GM23338 (cell line): ENCODE measurements at regions not wholly inside any gene's neighbourhood (a gene's known extent, or its start where the extent isn't known, plus 50 kb on each side); places are given as distances from the start of the nearest gene placed in this dataset.

Experiments
- ATAC-seq: fragments of 200-7000 bp; cut with Tn5 transposase; 3 replicates; pipeline ENCODE4 v1.9.1; 2020
- DNase-seq: peaks from one replicate; pipeline ENCODE4 v3.0.0-alpha.2; 2015; ENCODE audit warnings: low spot score
- H2AFZ ChIP-seq: fragments of 200-600 bp; sonication (generic); 2 replicates; pipeline ENCODE4 v1.8.0; 2016; ENCODE audit warnings: antibody characterized with exemption, mild to moderate bottlenecking, moderate library complexity
- H3F3A ChIP-seq: fragments of 200-600 bp; sonication (generic); replicated peaks from 2 replicates; pipeline ENCODE4 v1.8.0; 2017; ENCODE audit warnings: antibody characterized with exemption, mixed run types, low read depth
- H3K27ac ChIP-seq: fragments of 200-600 bp; sonication (generic); 2 replicates; pipeline ENCODE4 v1.6.1; 2016; ENCODE audit warnings: low read depth
- H3K27me3 ChIP-seq: fragments of 200-600 bp; sonication (generic); 2 replicates; pipeline ENCODE4 v1.8.0; 2016; ENCODE audit warnings: mild to moderate bottlenecking, mixed run types, moderate library complexity; ENCODE audit not compliant: insufficient read depth
- H3K36me3 ChIP-seq: fragments of 200-600 bp; sonication (generic); 2 replicates; pipeline ENCODE4 v1.8.0; 2016; ENCODE audit warnings: mild to moderate bottlenecking; ENCODE audit not compliant: insufficient read depth
- H3K4me1 ChIP-seq: fragments of 200-600 bp; sonication (generic); 2 replicates; pipeline ENCODE4 v1.8.0; 2016; ENCODE audit warnings: mild to moderate bottlenecking, moderate library complexity; ENCODE audit not compliant: insufficient read depth
- H3K4me2 ChIP-seq: fragments of 200-600 bp; sonication (generic); 2 replicates; pipeline ENCODE4 v1.7.1; 2017; ENCODE audit warnings: mixed run types
- H3K4me3 ChIP-seq: fragments of 200-600 bp; sonication (generic); 2 replicates; pipeline ENCODE4 v1.6.1; 2016; ENCODE audit warnings: mixed run types
- H3K79me2 ChIP-seq: fragments of 200-600 bp; sonication (generic); replicated peaks from 2 replicates; pipeline ENCODE4 v1.8.0; 2017; ENCODE audit warnings: mild to moderate bottlenecking; ENCODE audit not compliant: insufficient read depth
- H3K9me2 ChIP-seq: fragments of 200-600 bp; sonication (generic); 2 replicates; pipeline ENCODE4 v1.8.0; 2017; ENCODE audit not compliant: insufficient read depth
- H4K20me1 ChIP-seq: fragments of 200-600 bp; sonication (generic); replicated peaks from 2 replicates; pipeline ENCODE4 v1.8.0; 2017; ENCODE audit warnings: mild to moderate bottlenecking; ENCODE audit not compliant: insufficient read depth
- H3K27ac Mint-ChIP-seq: 2 replicates; pipeline ENCODE4 v1.8.0; 2020; ENCODE audit warnings: inconsistent platforms, mild to moderate bottlenecking, moderate library complexity, mixed read lengths
- H3K27me3 Mint-ChIP-seq: 3 replicates; pipeline ENCODE4 v1.8.0; 2022; ENCODE audit warnings: low read depth, mild to moderate bottlenecking, moderate library complexity, mixed read lengths, inconsistent platforms; ENCODE audit not compliant: insufficient read depth, poor library complexity
- H3K36me3 Mint-ChIP-seq: 3 replicates; pipeline ENCODE4 v1.8.0; 2021; ENCODE audit warnings: low read depth, mild to moderate bottlenecking, inconsistent platforms, moderate library complexity, mixed read lengths
- H3K4me1 Mint-ChIP-seq: 3 replicates; pipeline ENCODE4 v1.8.0; 2020; ENCODE audit warnings: mild to moderate bottlenecking, inconsistent platforms, mixed read lengths
- H3K4me3 Mint-ChIP-seq: 3 replicates; pipeline ENCODE4 v1.8.0; 2021; ENCODE audit warnings: moderate library complexity, mild to moderate bottlenecking, inconsistent platforms, mixed read lengths
- H3K9me3 Mint-ChIP-seq: 3 replicates; pipeline ENCODE4 v1.8.0; 2020; ENCODE audit warnings: moderate library complexity, mild to moderate bottlenecking, inconsistent platforms, mixed read lengths
- CREB1 ChIP-seq: fragments of 250-450 bp; sonication (Bioruptor Pico); IDR thresholded peaks from 2 replicates; pipeline ENCODE4 v1.5.0; 2020; ENCODE audit warnings: low read depth, mild to moderate bottlenecking, moderate library complexity
- CTCF ChIP-seq, 2 experiments: fragments of 200-600 bp in 1 of 2; sonication (generic) in 1 of 2; conservative IDR thresholded peaks; 2 replicates each; pipeline versions ENCODE4 v1.5.1 to v1.6.1; 2016 to 2017; ENCODE audit warnings: antibody characterized with exemption in 2 of 2, low read depth in 2 of 2, mild to moderate bottlenecking in 2 of 2, moderate library complexity in 1 of 2
- ETS1 ChIP-seq: IDR thresholded peaks from 2 replicates; pipeline ENCODE4 v1.6.1; 2016; ENCODE audit warnings: antibody characterized with exemption
- EZH2phosphoT487 ChIP-seq: fragments of 200-600 bp; sonication (generic); IDR thresholded peaks from one replicate; pipeline ENCODE4 v1.8.1; 2018; ENCODE audit warnings: antibody characterized with exemption; ENCODE audit not compliant: unreplicated experiment
- NANOG ChIP-seq: IDR thresholded peaks from 2 replicates; pipeline ENCODE4 v1.6.1; 2016; ENCODE audit warnings: antibody characterized with exemption, borderline replicate concordance
- POLR2AphosphoS5 ChIP-seq: IDR thresholded peaks from 2 replicates; pipeline ENCODE4 v1.6.1; 2016; ENCODE audit warnings: antibody characterized with exemption, low read depth
- REST ChIP-seq: IDR thresholded peaks from one replicate; pipeline ENCODE4 v1.6.1; 2018; ENCODE audit warnings: antibody characterized with exemption; ENCODE audit not compliant: unreplicated experiment
- ZNF331 ChIP-seq: fragments of 250-450 bp; sonication (Bioruptor Pico); IDR thresholded peaks from 2 replicates; pipeline ENCODE4 v1.5.0; 2020; ENCODE audit warnings: low read depth, mild to moderate bottlenecking, moderate library complexity
- ZNF462 ChIP-seq: fragments of 250-450 bp; sonication (Bioruptor Pico); IDR thresholded peaks from 2 replicates; pipeline ENCODE4 v1.5.0; 2020; ENCODE audit warnings: mild to moderate bottlenecking, moderate library complexity

- no peak for TF ChIP-seq EZH2phosphoT487
- no peak for TF ChIP-seq CTCF (conservative IDR thresholded peaks at IDR 0.05; ENCODE audit: low read depth in 2 of 2)
- no peak for TF ChIP-seq CREB1 (CRISPR knock-in tag)
- TF ChIP-seq POLR2AphosphoS5: no peak
Observed at GRCh38 chr11:90447618-90448017, 224.8 kb upstream of the CHORDC1 start (continued).

- no peak overlapping the region for H3K4me3 Mint-ChIP-seq
- Histone ChIP-seq H3K36me3 (no peaks in the 10 kb centered on the region), H3K4me2 (no peak overlapping the region), H2AFZ (no peak overlapping the region), H3K27me3 (no peaks in the 10 kb centered on the region), H3F3A (no peaks in the 10 kb centered on the region), H3K79me2 (no peaks in the 10 kb centered on the region), H3K4me1 (no peaks in the 10 kb centered on the region), H3K9me2 (peaks cover 15% of the 10 kb centered on the region), H3K27ac (no peak overlapping the region), H4K20me1 (no peaks in the 10 kb centered on the region), H3K4me3 (no peak overlapping the region)
- H3K27me3 Mint-ChIP-seq: no peaks in the 10 kb centered on the region
- H3K36me3 Mint-ChIP-seq: no peaks in the 10 kb centered on the region
- TF ChIP-seq ETS1 (no peak), CREB1 (CRISPR knock-in tag) (no peak), NANOG (no peak), ZNF331 (CRISPR knock-in tag) (no peak), REST (no peak), POLR2AphosphoS5 (no peak), EZH2phosphoT487 (no peak), ZNF462 (CRISPR knock-in tag) (no peak), CTCF (conservative IDR thresholded peaks at IDR 0.05; ENCODE audit: low read depth in 2 of 2) (no peak)
- no peaks in the 10 kb centered on the region for H3K4me1 Mint-ChIP-seq
- no peaks in the 10 kb centered on the region for H3K9me3 Mint-ChIP-seq
- no peak for DNase-seq
- ATAC-seq: no peak
- H3K27ac Mint-ChIP-seq: no peak overlapping the region
Observed at GRCh38 chr11:90446207-90446606, 223.4 kb upstream of the CHORDC1 start.
